HG02798 (cell line): ENCODE measurements at regions not wholly inside any gene's neighbourhood (a gene's known extent, or its start where the extent isn't known, plus 50 kb on each side); places are given as distances from the start of the nearest gene placed in this dataset.

ENCODE experiments used
- ATAC-seq: cut with Tn5 transposase; IDR thresholded peaks from one replicate; pipeline ENCODE4 v1.9.1; 2021; ENCODE audit warnings: mild to moderate bottlenecking; ENCODE audit not compliant: unreplicated experiment, poor library complexity

GRCh38 chr3:24594161-24594560, 99.5 kb upstream of the THRB start:
- no peak for ATAC-seq

- no peak for ATAC-seq
Measured at GRCh38 chr3:24595796-24596195, 101.1 kb upstream of the THRB start.

DNA sequence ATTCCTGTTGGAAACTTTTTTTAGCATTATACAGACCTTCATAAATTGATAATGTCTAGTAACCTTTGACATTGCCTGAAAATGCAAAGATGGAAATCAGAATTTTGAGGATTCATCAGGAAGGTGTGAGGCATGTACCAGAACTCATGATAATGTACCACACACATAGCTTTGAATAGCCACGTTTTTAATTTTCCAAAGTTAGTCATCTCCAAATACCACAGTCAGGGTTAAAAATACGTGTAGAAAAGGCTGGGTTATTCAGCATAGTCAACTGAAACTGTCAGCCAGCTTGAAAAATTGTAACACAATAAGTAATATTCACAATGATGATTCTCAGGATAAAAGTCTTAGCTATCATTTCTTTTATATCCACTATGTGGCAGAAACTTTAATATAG, 102.0 kb upstream of the THRB start:
- ATAC-seq = no peak

DNA sequence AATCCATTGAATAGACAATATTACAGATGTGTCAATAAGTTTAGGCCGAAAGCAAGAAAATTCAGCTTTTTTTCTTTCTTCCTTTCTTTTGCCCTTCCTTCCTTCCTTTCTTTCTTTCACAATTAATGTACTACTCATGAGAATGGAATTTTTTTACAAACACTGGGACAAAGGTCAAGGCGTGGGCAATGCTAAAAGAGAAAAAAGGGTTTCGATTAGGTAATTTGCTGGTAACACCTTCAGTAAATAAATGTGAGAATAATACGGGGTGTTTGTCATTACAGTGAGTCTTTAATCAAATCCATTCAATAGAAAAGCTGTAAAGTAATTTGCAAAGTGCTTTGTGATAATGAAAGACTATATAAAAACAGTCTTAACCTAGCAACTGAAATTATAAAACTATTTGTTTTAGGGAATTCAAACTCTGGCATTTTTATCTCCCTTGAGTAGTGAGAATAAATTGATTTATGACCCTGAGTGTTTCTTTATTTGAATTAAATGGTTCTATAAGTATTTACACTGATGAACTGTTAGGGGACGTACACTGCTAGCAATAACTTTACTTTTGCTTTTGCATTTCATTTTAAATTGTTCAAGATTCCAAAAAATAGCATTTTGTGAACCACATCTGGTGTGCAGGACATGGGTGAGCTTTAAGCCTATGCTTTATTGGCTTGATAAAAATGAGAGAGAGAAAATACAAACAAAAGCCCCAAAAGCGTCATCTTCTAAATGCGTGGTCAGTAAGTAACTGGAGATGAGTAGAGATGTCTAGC, 104.2 kb upstream of the THRB start:
- no peak for ATAC-seq

GRCh38 chr3:24601066-24601939, 106.7 kb upstream of the THRB start:
- ATAC-seq = no peak

GRCh38 chr3:24604215-24604614, 109.6 kb upstream of the THRB start:
- no peak for ATAC-seq

GRCh38 chr3:24605511-24606028, 110.9 kb upstream of the THRB start:
- ATAC-seq = no peak

- ATAC-seq = no peak
Measured at GRCh38 chr3:24607281-24607680, 112.6 kb upstream of the THRB start.

DNA sequence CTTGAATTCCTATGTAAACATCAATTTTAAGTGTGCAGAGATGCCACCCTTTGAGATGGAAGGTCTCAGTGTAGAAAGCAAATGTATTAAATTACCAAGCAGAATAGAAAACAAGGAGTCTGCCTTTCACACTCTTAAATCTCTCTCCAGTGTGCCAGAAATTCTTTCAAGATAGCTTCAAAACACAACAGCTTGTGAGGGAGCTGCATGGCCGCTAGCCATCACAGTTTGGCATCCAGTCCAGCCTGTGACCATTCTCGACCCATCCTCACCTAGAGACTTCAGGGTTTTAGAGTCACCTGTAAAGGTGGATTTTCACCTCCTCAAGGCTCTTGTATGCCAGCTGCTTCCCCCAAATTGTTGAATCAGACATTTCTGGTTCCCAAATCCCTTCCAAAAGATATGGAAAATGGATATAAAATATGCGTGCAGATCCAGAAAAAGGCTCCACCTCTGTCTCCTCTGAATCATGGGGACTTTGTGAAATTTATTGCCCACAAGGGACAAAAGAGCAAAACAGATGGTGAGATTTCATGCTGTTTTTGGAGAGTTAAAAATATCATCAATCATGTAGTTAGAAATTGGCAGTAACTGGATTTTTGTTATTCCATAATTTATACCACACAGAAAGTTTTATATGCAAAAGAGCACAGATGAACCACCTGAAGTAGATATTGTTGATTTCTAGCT, 114.2 kb upstream of the THRB start:
- ATAC-seq = no peak

DNA sequence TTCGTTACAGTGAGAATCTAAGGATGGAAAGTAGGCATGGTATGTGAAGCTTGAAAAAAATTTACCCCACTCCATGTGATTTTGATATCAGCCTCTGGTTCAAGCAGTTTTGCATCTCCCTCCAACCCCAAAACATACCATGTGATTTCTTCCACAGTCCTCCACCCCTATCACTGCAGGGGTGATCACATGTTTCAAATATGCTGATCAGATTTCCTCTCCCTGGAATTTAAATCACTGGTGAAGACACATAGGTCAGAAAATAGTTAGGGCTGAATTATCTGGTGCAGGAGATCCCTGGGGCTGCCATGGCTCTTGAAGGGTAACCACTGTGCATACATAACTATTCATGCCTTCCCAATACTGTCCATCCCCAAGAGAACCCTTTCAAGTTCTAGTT, 119.7 kb upstream of the THRB start:
- no peak for ATAC-seq

DNA sequence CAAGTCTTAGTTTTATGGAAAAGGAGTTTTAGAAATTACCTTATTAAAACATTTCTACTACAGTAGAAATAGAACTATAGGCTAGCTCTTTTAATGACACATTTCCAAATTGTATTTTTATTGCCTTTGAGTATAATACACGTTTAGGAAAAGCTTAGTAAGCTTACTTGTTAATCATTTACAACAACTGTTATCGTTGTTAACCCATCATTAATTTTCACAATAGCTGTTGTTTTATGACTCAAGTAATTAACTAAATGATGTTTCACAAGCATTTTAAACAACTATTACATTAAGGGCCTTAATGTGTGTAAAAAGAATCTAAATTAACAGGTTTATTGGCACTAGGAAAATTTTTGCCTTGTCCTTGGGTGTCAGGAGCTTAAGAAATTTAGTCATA, 120.5 kb upstream of the THRB start:
- ATAC-seq = no peak

DNA sequence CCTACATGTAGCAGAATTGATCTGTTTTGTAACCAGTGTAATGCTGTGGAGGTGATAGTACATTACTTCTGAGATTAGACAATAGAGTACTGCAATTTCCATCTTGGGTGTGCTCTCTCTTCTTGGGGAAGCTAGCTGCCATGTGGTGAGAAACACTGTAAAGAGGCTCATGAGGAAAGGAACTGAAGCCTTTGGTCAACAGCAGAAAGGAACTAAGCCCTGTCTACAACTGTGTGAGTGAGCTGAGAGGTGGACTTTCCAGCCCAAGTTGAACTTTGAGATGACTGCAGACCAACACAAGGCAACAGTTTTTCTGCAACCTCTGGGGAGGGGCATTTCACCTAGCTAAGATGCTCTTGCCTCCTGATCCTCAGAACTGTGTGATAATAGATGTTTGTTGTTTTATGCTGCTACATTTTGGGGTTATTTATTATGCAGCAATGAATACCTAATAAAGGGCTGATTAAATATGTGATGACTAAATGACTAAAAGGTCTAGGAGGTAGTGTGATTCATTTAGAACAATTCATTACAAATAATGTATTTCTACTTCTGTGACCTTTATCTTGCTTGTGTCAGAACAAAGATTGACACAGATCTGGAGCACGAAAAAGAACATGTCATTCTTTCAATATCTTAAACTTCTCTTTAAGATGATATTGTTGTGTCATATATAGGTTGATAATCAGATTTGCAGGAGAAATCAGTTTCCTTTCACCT, 121.6 kb upstream of the THRB start:
- no peak for ATAC-seq

DNA sequence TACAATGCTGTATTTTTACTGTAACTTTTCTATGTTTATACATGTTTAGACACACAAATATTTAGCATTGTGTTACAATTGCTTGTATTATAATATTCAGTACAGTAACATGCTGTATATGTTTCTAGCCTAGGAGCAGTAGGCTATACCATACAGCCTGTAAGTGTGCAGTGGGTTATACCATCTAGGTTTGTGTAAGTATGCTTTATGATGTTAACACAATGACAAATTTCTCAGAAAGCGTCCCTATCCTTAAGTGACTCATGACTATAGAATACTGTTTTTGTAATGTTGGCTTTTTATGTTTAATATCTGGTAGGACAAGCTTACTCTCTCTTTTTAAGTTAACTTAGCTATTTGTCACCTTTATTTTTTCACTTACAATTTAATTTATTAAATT, 127.5 kb upstream of the THRB start:
- ATAC-seq = no peak

- no peak for ATAC-seq
Measured at GRCh38 chr3:24622696-24623225, 128.1 kb upstream of the THRB start.

- ATAC-seq = no peak
Measured at GRCh38 chr3:24623657-24624056, 129.0 kb upstream of the THRB start.

DNA sequence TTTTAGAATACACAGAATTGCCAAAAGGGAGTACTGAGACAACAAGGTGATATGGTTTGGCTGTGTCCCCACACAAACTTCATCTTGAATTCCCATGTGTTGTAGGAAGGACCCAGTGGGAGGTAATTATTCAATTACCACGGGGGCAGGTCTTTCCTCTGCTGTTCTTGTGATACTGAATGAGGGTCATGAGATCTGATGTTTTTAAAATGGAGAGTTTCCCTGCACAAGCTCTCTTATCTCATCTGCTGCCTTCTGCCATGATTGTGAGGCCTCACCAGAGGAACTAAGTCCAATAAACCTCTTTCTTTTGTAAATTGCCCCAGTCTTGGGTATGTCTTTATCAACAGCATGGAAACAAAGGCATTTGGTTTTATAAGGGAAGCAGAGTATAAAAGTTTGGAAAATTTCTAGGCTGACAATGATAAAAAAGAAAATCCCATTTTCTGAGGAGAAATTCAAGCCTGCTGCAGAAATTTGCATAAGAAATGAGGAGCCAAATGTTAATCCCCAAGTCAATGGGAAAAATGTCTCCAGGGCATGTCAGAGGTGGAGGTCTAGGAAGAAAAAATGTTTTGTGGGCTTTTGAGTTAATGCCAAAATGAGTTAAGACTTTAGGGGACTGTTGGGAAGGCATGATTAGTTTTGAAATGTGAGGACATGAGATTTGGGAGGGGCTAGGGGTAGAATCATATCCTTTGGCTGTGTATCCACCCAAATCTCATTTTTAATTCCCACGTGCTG, 130.5 kb upstream of the THRB start:
- no peak for ATAC-seq

DNA sequence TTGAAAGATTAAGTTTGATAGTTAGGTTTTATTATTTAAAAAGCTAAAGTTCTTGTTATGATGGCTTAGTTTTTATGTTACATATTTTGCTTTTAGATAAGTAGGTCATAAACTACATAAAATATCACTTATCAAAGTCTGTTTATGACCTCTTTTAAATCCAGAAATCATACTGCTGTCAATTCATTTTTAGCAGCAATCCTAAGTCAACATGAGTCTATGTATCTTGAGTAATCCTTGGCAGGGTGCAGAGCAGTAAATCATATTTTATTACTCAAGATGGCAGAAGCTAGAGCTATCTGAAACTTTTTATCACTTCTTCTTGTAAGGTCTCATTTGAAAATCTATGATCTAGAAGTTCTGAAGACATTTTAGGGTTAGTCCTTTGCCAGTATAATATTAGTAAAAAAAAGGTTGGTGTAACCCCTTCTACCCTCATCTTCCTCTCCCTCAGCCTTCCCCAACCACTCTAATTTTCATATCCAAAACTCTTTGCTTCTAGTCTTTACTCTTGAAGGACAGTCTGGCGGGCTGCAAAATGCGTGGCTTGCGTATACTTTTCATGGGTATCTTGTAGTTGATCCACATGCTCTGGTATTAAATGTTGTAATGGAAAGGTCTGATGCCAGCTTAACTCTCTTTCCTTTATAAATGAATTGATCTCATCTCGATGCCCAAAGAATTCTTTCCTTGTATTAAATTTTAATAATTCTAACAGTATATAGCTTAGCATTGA, 134.0 kb upstream of the THRB start:
- ATAC-seq = no peak

DNA sequence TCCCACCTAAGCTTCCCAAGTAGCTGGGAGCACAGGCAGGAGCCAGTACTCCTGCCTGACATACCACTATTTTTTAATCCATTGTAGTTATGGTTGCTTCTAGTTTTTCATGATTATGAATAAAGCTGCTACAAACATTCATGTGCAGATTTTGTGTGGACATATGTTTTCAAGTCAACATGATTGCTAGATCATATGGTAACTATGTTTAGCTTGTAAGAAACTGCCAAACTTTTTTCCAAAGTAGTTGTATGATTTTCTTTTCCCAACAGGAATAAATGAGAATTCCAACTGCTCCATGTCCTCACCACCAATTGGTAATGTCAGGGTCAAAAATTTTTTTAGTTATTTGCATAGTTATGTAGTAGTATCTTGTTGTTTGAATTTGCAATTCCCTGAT, 136.8 kb upstream of the THRB start:
- ATAC-seq = no peak

GRCh38 chr3:24639061-24639460, 144.4 kb upstream of the THRB start:
- no peak for ATAC-seq
